Activated naive CD4-positive, alpha-beta T cell treated with anti-CD3 and anti-CD28 coated beads, Interleukin-2, amount 50 U/mL, for 72 hours (primary cell): ENCODE measurements at regions not wholly inside any gene's neighbourhood (a gene's known extent, or its start where the extent isn't known, plus 50 kb on each side); places are given as distances from the start of the nearest gene placed in this dataset.

Experiments used
- ATAC-seq, 2 donors: fragments of 150-1000 bp; cut with Tn5 transposase; 2 replicates each; pipeline ENCODE4 v1.10.0; 2021; ENCODE audit warnings: mild to moderate bottlenecking in 2 of 2, moderate library complexity in 2 of 2
- DNase-seq, 2 donors: peaks; one replicate each; pipeline ENCODE4 v3.0.0; 2021 to 2022; ENCODE audit warnings: low spot score in 2 of 2
- H3K27ac Mint-ChIP-seq, 2 donors: one replicate each; pipeline ENCODE4 v1.8.0; 2022; ENCODE audit warnings: mild to moderate bottlenecking in 2 of 2, mixed read lengths in 2 of 2
- H3K36me3 Mint-ChIP-seq, 2 donors: one replicate each; pipeline ENCODE4 v1.8.0; 2022; ENCODE audit warnings: mixed read lengths in 2 of 2
- H3K9me3 Mint-ChIP-seq, 2 donors: one replicate each; pipeline ENCODE4 v1.8.0; 2022; ENCODE audit warnings: mixed read lengths in 2 of 2

GRCh38 chr7:17590221-17590620, 291.8 kb downstream of the AHR start:
- no peak for ATAC-seq
- DNase-seq = no peak
- no peaks in the 10 kb centered on the region for H3K36me3 Mint-ChIP-seq

GRCh38 chr7:17593819-17594419, 295.5 kb downstream of the AHR start:
- DNase-seq = no peak
- Mint-ChIP-seq H3K9me3 (no peaks in the 10 kb centered on the region), H3K27ac (no peak overlapping the region), H3K36me3 (no peaks in the 10 kb centered on the region)
- no peak for ATAC-seq

More at GRCh38 chr7:17590221-17590620, 291.8 kb downstream of the AHR start:
- H3K27ac Mint-ChIP-seq = no peak overlapping the region
- no peaks in the 10 kb centered on the region for H3K9me3 Mint-ChIP-seq

- H3K9me3 Mint-ChIP-seq = no peaks in the 10 kb centered on the region
- DNase-seq = no peak
- no peaks in the 10 kb centered on the region for H3K36me3 Mint-ChIP-seq
- no peak overlapping the region for H3K27ac Mint-ChIP-seq
- no peak for ATAC-seq
These were observed 297.1 kb downstream of the AHR start for GRCh38 chr7:17595546-17595945.

GRCh38 chr7:17598305-17598704, 299.9 kb downstream of the AHR start:
- ATAC-seq (no peak), DNase-seq (no peak)
- H3K36me3 Mint-ChIP-seq = no peaks in the 10 kb centered on the region
- peaks cover 0 to 2% of the 10 kb centered on the region in 2 donors for H3K9me3 Mint-ChIP-seq
- H3K27ac Mint-ChIP-seq = no peak overlapping the region

GRCh38 chr7:17598846-17599245, 300.4 kb downstream of the AHR start:
- no peak for ATAC-seq
- no peaks in the 10 kb centered on the region for H3K36me3 Mint-ChIP-seq
- DNase-seq = no peak
- peaks cover 0 to 7% of the 10 kb centered on the region in 2 donors for H3K9me3 Mint-ChIP-seq
- H3K27ac Mint-ChIP-seq = no peak overlapping the region

- no peak for DNase-seq
- H3K27ac Mint-ChIP-seq = no peak overlapping the region
- peaks cover 0 to 9% of the 10 kb centered on the region in 2 donors for H3K9me3 Mint-ChIP-seq
- no peaks in the 10 kb centered on the region for H3K36me3 Mint-ChIP-seq
- no peak for ATAC-seq
These were observed 301.4 kb downstream of the AHR start for GRCh38 chr7:17599733-17600339.

- no peak overlapping the region for H3K27ac Mint-ChIP-seq
- H3K36me3 Mint-ChIP-seq = no peaks in the 10 kb centered on the region
- no peak for DNase-seq
- ATAC-seq = no peak
- H3K9me3 Mint-ChIP-seq = peaks cover 0 to 9% of the 10 kb centered on the region in 2 donors
These were observed 301.9 kb downstream of the AHR start for GRCh38 chr7:17600340-17600752.

- Mint-ChIP-seq H3K27ac (no peak overlapping the region), H3K9me3 (peaks cover 0 to 9% of the 10 kb centered on the region in 2 donors), H3K36me3 (no peaks in the 10 kb centered on the region)
- DNase-seq (no peak), ATAC-seq (no peak)
These were observed 303.5 kb downstream of the AHR start for GRCh38 chr7:17601921-17602320.

- no peak for ATAC-seq
- Mint-ChIP-seq H3K9me3 (peaks cover 3 to 7% of the 10 kb centered on the region in 2 donors), H3K27ac (no peak overlapping the region), H3K36me3 (no peaks in the 10 kb centered on the region)
- no peak for DNase-seq
These were observed 309.8 kb downstream of the AHR start for GRCh38 chr7:17608114-17608833.

GRCh38 chr7:17611611-17612010, 313.2 kb downstream of the AHR start:
- ATAC-seq = no peak
- no peak for DNase-seq
- H3K36me3 Mint-ChIP-seq = no peaks in the 10 kb centered on the region
- H3K9me3 Mint-ChIP-seq = peaks cover 0 to 3% of the 10 kb centered on the region in 2 donors
- no peak overlapping the region for H3K27ac Mint-ChIP-seq

GRCh38 chr7:17613338-17614041, 315.0 kb downstream of the AHR start:
- ATAC-seq = no peak

GRCh38 chr7:17617380-17617779, 318.9 kb downstream of the AHR start:
- ATAC-seq (no peak), DNase-seq (no peak)
- Mint-ChIP-seq H3K9me3 (peaks cover 0 to 3% of the 10 kb centered on the region in 2 donors), H3K36me3 (no peaks in the 10 kb centered on the region), H3K27ac (no peak overlapping the region)

More at GRCh38 chr7:17613338-17614041, 315.0 kb downstream of the AHR start:
- Mint-ChIP-seq H3K27ac (no peak overlapping the region), H3K36me3 (no peaks in the 10 kb centered on the region), H3K9me3 (peaks cover 0 to 3% of the 10 kb centered on the region in 2 donors)
- DNase-seq = no peak

GRCh38 chr7:17617857-17618651, 319.6 kb downstream of the AHR start:
- Mint-ChIP-seq H3K36me3 (no peaks in the 10 kb centered on the region), H3K9me3 (peaks cover 0 to 3% of the 10 kb centered on the region in 2 donors), H3K27ac (no peak overlapping the region)
- no peak for DNase-seq
- no peak for ATAC-seq

GRCh38 chr7:17618652-17618974, 320.2 kb downstream of the AHR start:
- Mint-ChIP-seq H3K9me3 (peaks cover 0 to 3% of the 10 kb centered on the region in 2 donors), H3K36me3 (no peaks in the 10 kb centered on the region), H3K27ac (no peak overlapping the region)
- DNase-seq = no peak
- no peak for ATAC-seq

GRCh38 chr7:17619196-17619818, 320.9 kb downstream of the AHR start:
- ATAC-seq (no peak), DNase-seq (no peak)
- Mint-ChIP-seq H3K27ac (no peak overlapping the region), H3K36me3 (no peaks in the 10 kb centered on the region), H3K9me3 (peaks cover 0 to 3% of the 10 kb centered on the region in 2 donors)

- Mint-ChIP-seq H3K27ac (no peak overlapping the region), H3K36me3 (no peaks in the 10 kb centered on the region), H3K9me3 (peaks cover 0 to 3% of the 10 kb centered on the region in 2 donors)
- ATAC-seq (no peak), DNase-seq (no peak)
These were observed 319.7 kb downstream of the SNX13 start for GRCh38 chr7:17620566-17620965.
